ENCODE measurements at regions not wholly inside any gene's neighbourhood (a gene's known extent, or its start where the extent isn't known, plus 50 kb on each side); places are given as distances from the start of the nearest gene placed in this dataset.

GRCh38 chr7:86928308-86928707, 131.1 kb downstream of the ELAPOR2 start:
- TF ChIP-seq CTCF (IDR thresholded peaks at IDR 0.05) (no peak), EZH2 (IDR thresholded peaks at IDR 0.05; ENCODE audit: borderline replicate concordance, insufficient read depth, low read depth, low read length, poor library complexity, severe bottlenecking) (no peak)
